HepG2 (cell line): ENCODE measurements at regions not wholly inside any gene's neighbourhood (a gene's known extent, or its start where the extent isn't known, plus 50 kb on each side); places are given as distances from the start of the nearest gene placed in this dataset.
"Not testable (repeated sequence)": the region's sequence is repeated elsewhere in the genome, so short reads cannot be mapped to it uniquely, and the experiment has no call there.

ENCODE experiments used
- ATAC-seq: fragments of 200-7000 bp; cut with Tn5 transposase; 3 replicates; pipeline ENCODE4 v1.9.1; 2020; ENCODE audit warnings: mild to moderate bottlenecking, moderate library complexity
- BruUV-seq: library from RNA; stranded (reverse); fragments of 400-500 nt; replicated peaks from 2 replicates; lab custom pipeline; 2021; lab: Mats Ljungman, UMichigan
- CTCF ChIA-PET: fragments of 300-600 bp; formaldehyde crosslinking; extraction: SDS; loops from one replicate; lab custom pipeline; 2021; ENCODE audit warnings: low total read pairs, inconsistent platforms, low intra/inter-chr PET ratio; lab: Yijun Ruan, JAX
- POLR2A ChIA-PET: fragments of 350-600 bp; sonication (Branson Sonifier 250); formaldehyde crosslinking; loops from one replicate; lab custom pipeline; 2020; ENCODE audit warnings: antibody characterized with exemption, inconsistent platforms; lab: Yijun Ruan, JAX
- DNase-seq: peaks from one replicate; pipeline ENCODE4 v3.0.0-alpha.2; 2015; ENCODE audit warnings: low spot score
- FAIRE-seq: peaks from 3 replicates; lab custom pipeline; 2011; peaks lifted over from hg19 to GRCh38; lab: Jason Lieb, UNC
- H2AFZ ChIP-seq: one replicate; pipeline ENCODE4 v1.6.1; 2011; ENCODE audit warnings: low read length, inconsistent platforms
- H3K27ac ChIP-seq: fragments of 300-600 bp; 3 replicates; pipeline ENCODE4 v1.8.0; 2011; ENCODE audit warnings: mixed run types, mild to moderate bottlenecking, mixed read lengths, low read length, inconsistent platforms; ENCODE audit not compliant: insufficient read depth; ENCODE audit errors: extremely low read length
- H3K27me3 ChIP-seq, 2 experiments: fragments of 200-600 bp in 1 of 2; 2 replicates in 1 of 2; 3 replicates in 1 of 2; pipeline versions ENCODE4 v1.6.0 to v1.8.0; 2011; ENCODE audit warnings: low read length in 2 of 2, mild to moderate bottlenecking in 2 of 2, moderate library complexity in 2 of 2, inconsistent platforms in 1 of 2; ENCODE audit not compliant: insufficient read depth in 2 of 2, control insufficient read depth in 1 of 2
- H3K36me3 ChIP-seq, 2 experiments: fragments of 200-600 bp in 1 of 2; replicated peaks in 1 of 2; 2 replicates in 1 of 2; 3 replicates in 1 of 2; pipeline versions ENCODE4 v1.5.1 to v1.8.0; 2011; ENCODE audit warnings: low read length in 2 of 2, inconsistent platforms in 1 of 2; ENCODE audit not compliant: insufficient read depth in 2 of 2, control insufficient read depth in 1 of 2
- H3K4me1 ChIP-seq: 2 replicates; pipeline ENCODE4 v1.5.1; 2012; ENCODE audit warnings: low read length, inconsistent platforms; ENCODE audit not compliant: insufficient read depth
- H3K4me2 ChIP-seq: 2 replicates; pipeline ENCODE4 v1.6.0; 2011; ENCODE audit warnings: low read depth, low read length, inconsistent platforms
- H3K4me3 ChIP-seq, 3 experiments: fragments of 200-600 bp in 1 of 3; sonication (generic), shearing (Covaris generic) in 1 of 3; replicated peaks in 1 of 3; 2 replicates each; pipeline ENCODE4 v1.5.1; 2011 to 2016; ENCODE audit warnings: low read length in 3 of 3, inconsistent platforms in 2 of 3, low read depth in 2 of 3, mild to moderate bottlenecking in 2 of 3, control low read depth in 1 of 3, mixed read lengths in 1 of 3; ENCODE audit not compliant: insufficient read depth in 1 of 3
- H3K79me2 ChIP-seq: one replicate; pipeline ENCODE4 v1.6.1; 2011; ENCODE audit warnings: low read length, inconsistent platforms; ENCODE audit not compliant: insufficient read depth
- H3K9ac ChIP-seq: 2 replicates; pipeline ENCODE4 v1.6.0; 2011; ENCODE audit warnings: mild to moderate bottlenecking, low read depth, low read length, inconsistent platforms; ENCODE audit not compliant: insufficient read depth
- H3K9me3 ChIP-seq: 2 replicates; pipeline ENCODE4 v1.5.1; 2012; ENCODE audit warnings: mild to moderate bottlenecking, low read length
- H4K20me1 ChIP-seq: 2 replicates; pipeline ENCODE4 v1.6.0; 2011; ENCODE audit warnings: inconsistent platforms, mild to moderate bottlenecking, low read length, moderate library complexity; ENCODE audit not compliant: insufficient read depth
- MED13 ChIP-seq: sonication (generic); formaldehyde crosslinking; IDR thresholded peaks from 2 replicates; pipeline ENCODE4 v1.5.0; 2020; ENCODE audit warnings: missing genetic modification reagents
- WGBS: methylation state at CpG from one replicate; pipeline ENCODE4 v1.1.6; 2017; ENCODE audit warnings: low lambda C conversion rate; 5-methylcytosine and 5-hydroxymethylcytosine counted together
- in situ Hi-C: cut with HindIII; loops from 2 replicates; pipeline ENCODE4 v1.10.0; 2017; ENCODE audit warnings: low pct_unique_long_range_greater_than_20kb; ENCODE audit not compliant: extremely low pct_ligation_motif_present
- intact Hi-C: fragments of 100-400 bp; cut with micrococcal nuclease; formaldehyde crosslinking; loops from one replicate; pipeline ENCODE4 v1.10.0; 2022; ENCODE audit not compliant: unreplicated experiment
- TF ChIP-seq, protein P1 (sequence below): sonication (generic); formaldehyde crosslinking; IDR thresholded peaks from 2 replicates; pipeline ENCODE4 v1.9.0; 2021; ENCODE audit warnings: missing genetic modification reagents, borderline replicate concordance

DNA sequence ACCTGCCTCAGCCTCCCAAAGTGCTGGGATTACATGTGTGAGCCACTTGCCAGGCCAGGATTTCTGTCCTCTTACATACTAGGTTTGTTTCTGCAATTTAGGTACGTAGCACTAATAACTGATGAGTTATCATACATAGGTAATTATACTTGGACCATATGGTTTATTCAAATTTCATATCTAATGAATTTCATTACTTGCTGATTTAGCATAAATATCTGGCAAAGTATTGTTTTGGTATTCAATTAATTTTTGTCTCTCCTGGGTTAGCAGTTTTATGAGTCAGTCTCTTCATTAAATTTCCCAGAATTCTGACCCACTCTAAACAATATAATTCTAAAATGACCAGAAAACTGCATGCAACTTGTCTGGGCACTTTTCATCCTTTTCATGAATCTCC lies 2146.5 kb downstream of the TP53TG3F start (continued):
- TF ChIP-seq, protein P1, sequence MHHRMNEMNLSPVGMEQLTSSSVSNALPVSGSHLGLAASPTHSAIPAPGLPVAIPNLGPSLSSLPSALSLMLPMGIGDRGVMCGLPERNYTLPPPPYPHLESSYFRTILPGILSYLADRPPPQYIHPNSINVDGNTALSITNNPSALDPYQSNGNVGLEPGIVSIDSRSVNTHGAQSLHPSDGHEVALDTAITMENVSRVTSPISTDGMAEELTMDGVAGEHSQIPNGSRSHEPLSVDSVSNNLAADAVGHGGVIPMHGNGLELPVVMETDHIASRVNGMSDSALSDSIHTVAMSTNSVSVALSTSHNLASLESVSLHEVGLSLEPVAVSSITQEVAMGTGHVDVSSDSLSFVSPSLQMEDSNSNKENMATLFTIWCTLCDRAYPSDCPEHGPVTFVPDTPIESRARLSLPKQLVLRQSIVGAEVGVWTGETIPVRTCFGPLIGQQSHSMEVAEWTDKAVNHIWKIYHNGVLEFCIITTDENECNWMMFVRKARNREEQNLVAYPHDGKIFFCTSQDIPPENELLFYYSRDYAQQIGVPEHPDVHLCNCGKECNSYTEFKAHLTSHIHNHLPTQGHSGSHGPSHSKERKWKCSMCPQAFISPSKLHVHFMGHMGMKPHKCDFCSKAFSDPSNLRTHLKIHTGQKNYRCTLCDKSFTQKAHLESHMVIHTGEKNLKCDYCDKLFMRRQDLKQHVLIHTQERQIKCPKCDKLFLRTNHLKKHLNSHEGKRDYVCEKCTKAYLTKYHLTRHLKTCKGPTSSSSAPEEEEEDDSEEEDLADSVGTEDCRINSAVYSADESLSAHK (CRISPR knock-in tag) = no peak
- no peak for TF ChIP-seq MED13 (CRISPR knock-in tag)

DNA sequence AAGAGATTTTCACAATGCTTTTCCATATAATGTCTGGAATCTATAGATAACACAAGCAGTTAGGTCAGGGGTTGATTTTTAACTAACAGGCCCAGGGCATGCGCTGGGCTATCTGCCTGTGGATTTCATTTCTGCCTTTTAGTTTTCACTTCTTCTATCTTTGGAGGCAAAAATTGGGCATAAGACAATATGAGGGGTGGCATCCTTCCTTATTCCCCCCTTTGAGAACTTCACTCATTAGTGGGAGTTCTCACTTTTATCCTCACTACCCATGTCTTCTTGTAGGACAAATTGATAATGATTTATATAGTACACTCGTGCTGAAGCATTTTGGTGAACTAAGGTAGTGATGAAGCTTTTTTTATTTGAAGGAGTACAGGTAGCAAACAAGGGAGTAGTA lies 2155.5 kb downstream of the TP53TG3F start:
- intact Hi-C loops, H3K79me2 ChIP-seq, POLR2A ChIA-PET, H3K36me3 ChIP-seq, ATAC-seq, in situ Hi-C loops, CTCF ChIA-PET, H3K4me2 ChIP-seq, BruUV-seq, H3K9ac ChIP-seq, H4K20me1 ChIP-seq, H3K4me3 ChIP-seq, DNase-seq, H3K27ac ChIP-seq, H3K4me1 ChIP-seq, FAIRE-seq, H2AFZ ChIP-seq, H3K27me3 ChIP-seq: not testable (repeated sequence)
- WGBS = 0% methylated on average over 2 of the region's 2 CpGs
- peaks cover 53% of the 10 kb centered on the region for H3K9me3 ChIP-seq

DNA sequence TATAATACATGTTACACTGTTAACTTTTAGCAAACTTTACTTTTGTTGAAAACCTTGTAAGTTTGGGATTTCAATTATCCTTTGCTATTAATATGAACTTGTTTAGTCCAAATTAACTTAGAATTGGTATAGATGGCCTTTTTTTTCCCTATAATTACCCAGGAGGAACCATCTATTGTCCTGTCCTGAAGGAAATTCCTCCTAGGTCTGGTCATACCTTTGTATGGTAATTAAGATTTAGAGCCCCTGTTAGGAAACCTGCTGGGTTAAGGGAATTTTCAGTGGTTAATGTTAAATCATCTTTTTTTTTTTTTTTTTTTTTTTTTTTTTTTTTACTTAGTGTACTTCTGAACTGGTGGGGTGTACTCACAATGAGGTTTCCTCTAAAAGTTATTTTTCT lies 2159.8 kb downstream of the TP53TG3F start:
- FAIRE-seq, CTCF ChIA-PET, H3K27ac ChIP-seq, H3K27me3 ChIP-seq, in situ Hi-C loops, H3K4me1 ChIP-seq, POLR2A ChIA-PET, ATAC-seq, H3K79me2 ChIP-seq, H3K36me3 ChIP-seq, H2AFZ ChIP-seq, H4K20me1 ChIP-seq, intact Hi-C loops, BruUV-seq, DNase-seq, H3K4me2 ChIP-seq, H3K9ac ChIP-seq, H3K4me3 ChIP-seq: not testable (repeated sequence)
- peaks cover 95% of the 10 kb centered on the region for H3K9me3 ChIP-seq
